ENCODE measurements at regions not wholly inside any gene's neighbourhood (a gene's known extent, or its start where the extent isn't known, plus 50 kb on each side); places are given as distances from the start of the nearest gene placed in this dataset.

GRCh38 chr10:81386817-81387216 lies 488.2 kb upstream of the NRG3 start:
- TF ChIP-seq, protein P1, sequence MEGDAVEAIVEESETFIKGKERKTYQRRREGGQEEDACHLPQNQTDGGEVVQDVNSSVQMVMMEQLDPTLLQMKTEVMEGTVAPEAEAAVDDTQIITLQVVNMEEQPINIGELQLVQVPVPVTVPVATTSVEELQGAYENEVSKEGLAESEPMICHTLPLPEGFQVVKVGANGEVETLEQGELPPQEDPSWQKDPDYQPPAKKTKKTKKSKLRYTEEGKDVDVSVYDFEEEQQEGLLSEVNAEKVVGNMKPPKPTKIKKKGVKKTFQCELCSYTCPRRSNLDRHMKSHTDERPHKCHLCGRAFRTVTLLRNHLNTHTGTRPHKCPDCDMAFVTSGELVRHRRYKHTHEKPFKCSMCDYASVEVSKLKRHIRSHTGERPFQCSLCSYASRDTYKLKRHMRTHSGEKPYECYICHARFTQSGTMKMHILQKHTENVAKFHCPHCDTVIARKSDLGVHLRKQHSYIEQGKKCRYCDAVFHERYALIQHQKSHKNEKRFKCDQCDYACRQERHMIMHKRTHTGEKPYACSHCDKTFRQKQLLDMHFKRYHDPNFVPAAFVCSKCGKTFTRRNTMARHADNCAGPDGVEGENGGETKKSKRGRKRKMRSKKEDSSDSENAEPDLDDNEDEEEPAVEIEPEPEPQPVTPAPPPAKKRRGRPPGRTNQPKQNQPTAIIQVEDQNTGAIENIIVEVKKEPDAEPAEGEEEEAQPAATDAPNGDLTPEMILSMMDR (IDR thresholded peaks at IDR 0.05) = no peak
- no peak for TF ChIP-seq POLR2A (IDR thresholded peaks at IDR 0.05)

Data from lower leg skin (tissue), 3 donors.